Amygdala (tissue), 56 donors: ENCODE measurements at regions not wholly inside any gene's neighbourhood (a gene's known extent, or its start where the extent isn't known, plus 50 kb on each side); places are given as distances from the start of the nearest gene placed in this dataset.
"Not testable (repeated sequence)": the region's sequence is repeated elsewhere in the genome, so short reads cannot be mapped to it uniquely, and the experiment has no call there.

ENCODE experiments used
- DNase-seq, 56 donors: peaks; one replicate each; lab custom pipeline; 2025; lab: John Stamatoyannopoulos, UW

GRCh38 chr13:87972568-87972967 is 301.4 kb downstream of the SLITRK5 start:
- DNase-seq, result no peak

DNA sequence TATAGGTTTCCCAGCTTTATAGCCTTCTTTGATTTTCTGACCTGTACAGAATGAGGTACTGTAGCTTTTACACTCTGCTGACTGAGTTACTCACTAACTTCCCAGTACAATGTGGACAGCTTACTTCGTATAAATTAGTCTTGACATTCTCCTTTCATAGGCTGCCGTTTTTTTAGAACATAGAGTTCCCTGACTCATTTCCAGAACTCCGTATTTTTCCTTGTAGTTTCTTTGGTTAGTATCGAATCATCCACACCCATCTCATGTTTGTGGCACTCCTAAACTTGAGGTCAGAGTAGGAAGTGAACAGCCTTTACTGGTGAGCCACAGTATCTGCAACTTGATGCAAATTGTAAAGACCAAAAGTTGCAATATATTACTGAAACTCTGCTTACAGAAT is 303.9 kb downstream of the SLITRK5 start:
- DNase-seq, result no peak

- DNase-seq, result not testable (repeated sequence)
These were observed 305.5 kb downstream of the SLITRK5 start for GRCh38 chr13:87976650-87977049.

DNA sequence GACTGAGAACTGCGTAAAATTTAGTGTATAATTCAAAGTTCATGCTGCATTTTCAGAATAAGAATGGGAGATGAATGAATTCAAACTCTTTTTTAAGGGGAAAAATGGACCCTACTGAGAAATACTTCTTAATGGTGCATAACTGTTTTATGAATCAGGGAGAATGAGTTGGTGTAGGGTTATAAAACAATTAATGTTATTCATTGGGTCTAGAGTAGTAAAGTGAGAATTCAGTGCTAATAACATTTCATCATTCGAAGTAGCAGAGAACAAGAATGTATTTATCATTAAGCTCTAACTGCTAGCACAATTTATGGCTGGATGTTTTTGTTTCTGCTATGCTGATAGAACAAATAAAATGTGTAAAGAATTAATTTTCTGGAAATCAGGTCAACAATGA is 310.2 kb downstream of the SLITRK5 start:
- DNase-seq, result no peak

- no peak for DNase-seq
These were observed 311.2 kb downstream of the SLITRK5 start for GRCh38 chr13:87982400-87982799.

GRCh38 chr13:87986639-87987250 is 315.6 kb downstream of the SLITRK5 start:
- DNase-seq, result no peak

DNA sequence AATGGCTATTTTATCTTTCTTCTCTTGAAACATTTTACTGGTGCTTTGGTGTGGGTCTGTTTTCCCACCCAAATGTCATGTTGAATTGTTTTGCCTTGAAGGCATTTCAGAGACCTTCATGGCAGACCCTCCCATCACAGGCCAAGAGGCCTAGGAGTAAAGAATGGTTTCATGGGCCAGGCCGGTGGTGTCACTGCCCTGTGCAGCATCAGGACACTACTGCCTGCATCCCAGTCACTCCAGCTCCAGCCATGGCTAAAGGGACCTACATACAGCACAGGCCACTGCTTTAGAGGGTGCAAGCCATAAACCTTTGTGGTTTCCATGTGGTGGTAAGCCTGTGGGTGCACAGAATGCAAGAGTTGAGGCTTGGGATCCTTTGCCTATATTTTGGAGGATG is 326.9 kb downstream of the SLITRK5 start:
- peak in 1 of 56 donors; percentile 0 for DNase-seq

- no peak for DNase-seq
These were observed 328.1 kb downstream of the SLITRK5 start for GRCh38 chr13:87999240-87999700.

GRCh38 chr13:87999788-88000187 is 328.6 kb downstream of the SLITRK5 start:
- DNase-seq, result no peak

DNA sequence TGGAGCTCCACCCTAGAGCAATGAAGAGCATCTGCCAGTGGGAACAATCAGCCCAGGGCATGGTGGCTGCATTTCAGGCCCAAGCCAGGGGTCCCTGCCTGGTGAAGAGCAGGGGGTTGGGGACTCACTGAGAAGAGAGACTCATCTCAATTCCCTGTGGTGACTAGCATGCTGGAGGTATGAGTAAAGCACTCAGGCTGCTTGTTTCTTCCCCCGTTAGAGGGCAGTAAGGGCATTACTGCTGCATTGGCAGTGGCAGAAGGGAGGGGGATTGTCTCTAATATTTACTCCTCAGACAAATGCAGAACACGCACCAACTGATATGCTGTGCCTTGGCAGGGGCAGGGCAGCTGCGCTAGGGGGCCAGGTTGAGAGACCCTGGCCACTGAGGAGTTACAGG is 329.1 kb downstream of the SLITRK5 start:
- no peak for DNase-seq

- no peak for DNase-seq
These were observed 329.6 kb downstream of the SLITRK5 start for GRCh38 chr13:88000787-88001186.

DNA sequence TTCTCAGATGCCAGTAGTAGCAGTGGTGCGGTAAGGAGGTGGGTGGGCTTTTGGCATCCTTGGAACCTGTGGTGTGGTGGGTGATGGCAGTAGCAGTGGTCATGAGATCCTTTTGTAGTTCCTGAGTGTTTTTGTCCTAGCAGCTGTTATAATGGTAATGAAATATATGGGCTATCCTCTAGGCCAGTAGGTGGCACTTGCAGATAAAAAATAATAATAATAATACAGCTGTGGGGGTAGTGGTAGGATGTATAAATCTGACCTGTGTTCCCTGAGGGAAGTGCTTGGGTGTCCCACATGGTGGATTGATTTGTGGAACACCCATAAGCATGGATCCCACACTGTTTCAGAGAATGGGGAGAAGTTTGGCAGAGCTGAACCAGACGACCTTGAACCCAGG is 334.0 kb downstream of the SLITRK5 start:
- DNase-seq, result no peak

GRCh38 chr13:88014527-88014926 is 343.4 kb downstream of the SLITRK5 start:
- no peak for DNase-seq

DNA sequence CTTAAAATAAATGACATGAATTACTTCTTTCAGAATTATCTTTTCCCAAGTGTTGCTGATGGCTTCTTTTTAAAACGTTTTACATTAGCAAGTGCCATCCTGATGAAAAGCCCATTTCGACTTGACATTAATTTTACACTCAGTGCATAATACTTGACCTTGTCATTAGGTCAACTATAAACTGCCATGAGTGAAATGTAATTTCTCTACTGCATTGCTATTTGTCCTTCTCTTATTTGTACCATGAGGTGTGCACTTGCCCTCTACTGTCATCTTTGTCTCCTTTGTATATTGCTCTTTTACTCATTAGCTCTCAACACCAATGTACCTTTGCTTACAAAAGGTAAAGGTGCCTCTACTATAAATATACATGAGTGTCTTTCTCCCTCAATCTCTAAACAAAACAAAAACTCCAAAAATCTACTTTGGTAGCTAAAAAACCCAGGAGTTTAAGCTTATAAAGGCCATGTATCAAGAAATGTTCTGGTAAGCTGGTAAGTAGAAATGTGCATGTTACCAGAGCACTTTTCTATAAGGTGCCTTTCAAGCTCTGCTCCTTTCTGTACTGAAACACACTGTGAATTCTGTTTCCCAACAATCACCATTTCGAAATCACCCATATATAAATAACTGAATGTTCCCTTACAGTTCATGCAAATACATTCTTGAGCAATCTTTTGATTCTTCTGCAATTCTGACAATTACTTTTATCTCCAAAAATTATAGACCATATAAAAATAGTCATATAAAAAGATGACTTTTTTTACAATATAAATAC is 351.4 kb downstream of the SLITRK5 start:
- DNase-seq, result no peak

GRCh38 chr13:88026241-88026640 is 355.1 kb downstream of the SLITRK5 start:
- DNase-seq, result no peak

- no peak for DNase-seq
These were observed 360.9 kb downstream of the SLITRK5 start for GRCh38 chr13:88031980-88032559.

DNA sequence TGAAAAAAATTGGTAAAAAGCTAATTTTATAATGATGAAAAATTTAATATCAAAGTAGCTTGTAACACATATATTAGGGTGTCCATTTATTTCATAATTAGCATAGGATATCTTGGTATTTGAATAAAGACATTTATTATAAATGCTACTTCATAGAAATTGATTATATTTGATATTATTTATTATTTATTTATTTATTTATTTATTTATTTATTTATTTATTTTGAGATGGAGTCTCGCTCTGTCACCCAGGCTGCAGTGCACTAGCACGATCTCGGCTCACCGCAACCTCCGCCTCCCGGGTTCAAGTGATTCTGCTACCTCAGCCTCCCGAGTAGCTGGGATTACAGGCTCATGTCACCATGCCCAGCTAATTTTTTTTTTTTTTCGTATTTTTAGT is 365.0 kb downstream of the SLITRK5 start:
- DNase-seq, result not testable (repeated sequence)

DNA sequence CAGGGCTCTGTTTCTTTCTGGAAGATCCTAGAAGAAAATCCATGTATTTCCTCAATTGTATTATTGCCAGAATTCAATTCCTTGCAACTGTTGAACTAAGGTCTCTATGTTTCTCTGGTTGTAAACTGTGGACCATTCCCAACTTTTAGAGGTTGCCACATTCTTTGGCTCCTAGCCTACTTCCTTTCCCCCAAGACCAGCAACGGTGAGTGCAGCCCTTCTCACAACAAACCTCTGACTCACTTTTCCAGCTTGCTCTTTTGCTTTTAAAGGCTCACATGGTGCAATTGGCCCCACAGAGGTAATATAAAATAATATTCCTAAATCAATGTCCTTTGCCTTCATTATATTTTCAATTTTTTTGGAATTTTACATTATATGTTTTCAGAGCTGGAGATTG is 371.3 kb downstream of the SLITRK5 start:
- no peak for DNase-seq

GRCh38 chr13:88051746-88052482 is 380.7 kb downstream of the SLITRK5 start:
- no peak for DNase-seq

DNA sequence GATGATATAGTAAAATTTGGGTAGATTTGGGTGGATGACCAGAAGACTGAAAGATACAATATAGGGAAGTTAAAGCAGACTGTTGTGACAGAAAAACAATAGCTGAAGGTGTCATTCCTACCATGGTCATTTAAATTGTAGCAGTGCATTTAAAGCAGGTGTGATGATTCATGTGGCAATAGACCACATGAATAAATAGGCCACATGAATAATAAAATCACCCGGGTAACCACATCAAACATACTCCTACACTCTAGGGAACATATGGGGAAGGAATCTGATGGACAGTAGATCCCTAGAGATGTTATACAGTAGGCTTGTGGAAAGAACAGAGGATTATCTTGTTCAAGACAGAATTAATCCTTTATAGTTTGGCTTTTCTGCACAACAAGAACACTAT is 392.6 kb downstream of the SLITRK5 start:
- DNase-seq, result no peak

DNA sequence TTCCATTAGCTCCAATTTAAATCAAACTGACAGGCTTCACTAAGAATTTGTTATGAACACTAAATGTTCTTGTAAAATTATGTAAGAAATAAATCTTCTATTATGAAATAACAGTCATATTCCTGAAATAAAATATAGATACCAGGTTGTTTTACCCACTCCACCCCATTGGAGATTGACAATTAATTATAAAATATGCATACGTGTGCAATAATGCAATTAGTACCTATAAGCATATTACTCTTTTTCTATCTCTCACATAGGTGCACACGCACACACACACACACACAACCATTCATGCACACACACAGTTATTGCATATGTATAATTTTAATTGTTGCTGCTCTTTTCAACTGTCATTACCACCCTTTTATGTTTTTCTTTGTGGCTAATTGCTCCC is 395.7 kb downstream of the SLITRK5 start:
- DNase-seq, result no peak
